ENCODE measurements at regions not wholly inside any gene's neighbourhood (a gene's known extent, or its start where the extent isn't known, plus 50 kb on each side); places are given as distances from the start of the nearest gene placed in this dataset.
A peak's percentile ranks its signal among the peaks of the same experiment; 100 is the strongest.

- Histone ChIP-seq H3K9me3 (ENCODE audit: control insufficient read depth, low read depth, low read length) (peaks cover 3% of the 10 kb centered on the region), H3K27me3 (ENCODE audit: control insufficient read depth, insufficient read depth, low read length) (peaks cover 26% of the 10 kb centered on the region), H3K4me3 (ENCODE audit: low read length) (no peak overlapping the region), H3K36me3 (ENCODE audit: control insufficient read depth, insufficient read depth, low read length) (no peaks in the 10 kb centered on the region), H3K27ac (ENCODE audit: low read length) (no peak overlapping the region), H3K4me1 (ENCODE audit: control insufficient read depth, insufficient read depth, low read length) (peaks cover 3% of the 10 kb centered on the region)
- no peak for DNase-seq
- WGBS (ENCODE audit: insufficient coverage, low lambda C conversion rate): no CpG with 5 or more reads among the region's 3 CpGs
Observed at GRCh38 chr6:41419385-41419784, 84.0 kb downstream of the NCR2 start.

DNA sequence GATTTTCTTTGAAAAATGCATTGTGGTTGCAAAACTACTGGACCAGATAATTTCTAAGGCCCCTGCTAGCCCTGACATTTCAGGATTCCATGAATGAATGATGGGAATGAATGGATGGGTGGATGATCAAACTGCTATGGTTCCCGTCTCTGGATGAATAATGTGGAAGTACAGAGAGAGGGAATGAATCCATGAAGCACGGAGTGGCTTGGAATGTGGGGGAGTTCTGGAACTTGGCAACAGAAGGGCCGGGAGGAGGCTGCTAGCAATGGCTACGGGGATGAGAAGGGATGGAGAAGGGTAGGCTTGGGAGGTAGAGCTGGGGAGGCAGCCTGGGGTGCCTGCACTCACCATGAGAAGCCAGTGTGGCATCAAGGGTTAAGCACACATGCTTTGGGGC, 84.8 kb downstream of the NCR2 start:
- Histone ChIP-seq H3K9me3 (ENCODE audit: control insufficient read depth, low read depth, low read length) (peaks cover 3% of the 10 kb centered on the region), H3K36me3 (ENCODE audit: control insufficient read depth, insufficient read depth, low read length) (no peaks in the 10 kb centered on the region), H3K27ac (ENCODE audit: low read length) (no peak overlapping the region), H3K27me3 (ENCODE audit: control insufficient read depth, insufficient read depth, low read length) (peaks cover 18% of the 10 kb centered on the region), H3K4me1 (ENCODE audit: control insufficient read depth, insufficient read depth, low read length) (peaks cover 7% of the 10 kb centered on the region), H3K4me3 (ENCODE audit: low read length) (no peak overlapping the region)
- no peak for DNase-seq
- WGBS (ENCODE audit: insufficient coverage, low lambda C conversion rate): 94% methylated on average over 3 of the region's 4 CpGs

DNA sequence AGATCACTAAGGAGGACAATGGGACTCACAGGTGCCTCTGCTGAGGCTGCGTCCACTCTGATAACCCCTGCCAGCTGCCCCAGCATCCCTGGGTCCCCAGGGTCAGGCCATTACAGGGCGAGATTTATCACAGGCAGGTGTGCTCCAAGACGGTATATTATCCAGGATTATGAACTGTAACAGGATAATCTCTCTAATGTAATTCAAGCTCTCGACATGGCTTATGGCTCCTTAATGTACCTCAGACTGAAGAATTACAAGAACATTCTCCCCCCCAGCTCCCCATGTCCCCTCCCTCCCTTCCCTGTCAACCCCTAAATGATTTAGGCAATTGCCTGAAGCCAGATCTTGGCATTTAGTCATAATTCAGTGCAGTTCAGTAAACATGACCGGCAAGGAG, 86.8 kb downstream of the NCR2 start:
- DNase-seq: no peak
- no CpG with 5 or more reads among the region's 5 CpGs for WGBS (ENCODE audit: insufficient coverage, low lambda C conversion rate)
- Histone ChIP-seq H3K27ac (ENCODE audit: low read length) (no peak overlapping the region), H3K4me1 (ENCODE audit: control insufficient read depth, insufficient read depth, low read length) (peaks cover 15% of the 10 kb centered on the region), H3K9me3 (ENCODE audit: control insufficient read depth, low read depth, low read length) (peaks cover 3% of the 10 kb centered on the region), H3K27me3 (ENCODE audit: control insufficient read depth, insufficient read depth, low read length) (peaks cover 14% of the 10 kb centered on the region), H3K4me3 (ENCODE audit: low read length) (no peak overlapping the region), H3K36me3 (ENCODE audit: control insufficient read depth, insufficient read depth, low read length) (no peaks in the 10 kb centered on the region)

- no peak overlapping the region for H3K27ac ChIP-seq (ENCODE audit: low read length)
- H3K36me3 ChIP-seq (ENCODE audit: control insufficient read depth, insufficient read depth, low read length): no peaks in the 10 kb centered on the region
- H3K4me3 ChIP-seq (ENCODE audit: low read length): no peak overlapping the region
- H3K27me3 ChIP-seq (ENCODE audit: control insufficient read depth, insufficient read depth, low read length): peaks cover 16% of the 10 kb centered on the region
- DNase-seq: no peak
- H3K4me1 ChIP-seq (ENCODE audit: control insufficient read depth, insufficient read depth, low read length): peaks cover 19% of the 10 kb centered on the region
- peaks cover 3% of the 10 kb centered on the region for H3K9me3 ChIP-seq (ENCODE audit: control insufficient read depth, low read depth, low read length)
Observed at GRCh38 chr6:41423002-41423401, 87.6 kb downstream of the NCR2 start.

DNA sequence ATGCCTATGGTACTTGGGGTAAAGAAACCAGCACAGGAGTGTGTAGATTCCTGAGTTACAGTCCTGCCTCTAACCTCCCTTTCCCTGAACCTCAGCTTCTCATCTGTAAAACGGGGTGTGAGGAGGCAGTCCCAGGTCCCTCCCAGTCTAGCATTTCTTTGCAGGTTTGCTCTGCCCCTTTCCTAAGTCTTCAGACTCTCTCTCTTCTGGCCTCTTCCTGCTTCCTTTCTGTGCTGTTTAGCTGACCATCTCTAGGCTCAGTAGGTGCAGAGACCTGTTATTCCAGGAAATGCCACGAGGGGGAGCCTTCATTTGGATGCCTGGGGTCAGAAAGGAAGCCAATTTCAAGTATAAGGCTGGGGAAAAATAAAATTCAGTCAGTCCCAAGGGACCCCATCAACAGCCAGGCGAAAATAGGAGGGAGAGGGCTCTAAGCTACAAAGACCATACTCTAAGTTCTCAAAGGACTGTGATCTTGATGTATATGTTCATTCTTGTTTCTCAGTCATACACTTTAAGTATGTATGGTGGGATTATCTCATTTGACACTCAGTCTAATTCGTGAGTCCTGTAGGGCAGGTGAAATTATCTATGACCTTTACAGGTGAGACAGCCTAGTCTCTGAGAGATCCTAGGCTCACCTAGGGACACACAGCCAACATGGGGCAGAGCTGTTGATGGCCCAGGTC, 89.1 kb downstream of the NCR2 start:
- H3K4me1 ChIP-seq (ENCODE audit: control insufficient read depth, insufficient read depth, low read length): peaks cover 26% of the 10 kb centered on the region
- H3K27me3 ChIP-seq (ENCODE audit: control insufficient read depth, insufficient read depth, low read length): peaks cover 18% of the 10 kb centered on the region
- no peak overlapping the region for H3K4me3 ChIP-seq (ENCODE audit: low read length)
- DNase-seq: peak; percentile 62 to 74
- WGBS (ENCODE audit: insufficient coverage, low lambda C conversion rate): no CpG with 5 or more reads among the region's 4 CpGs
- no peaks in the 10 kb centered on the region for H3K9me3 ChIP-seq (ENCODE audit: control insufficient read depth, low read depth, low read length)
- H3K27ac ChIP-seq (ENCODE audit: low read length): no peak overlapping the region
- H3K36me3 ChIP-seq (ENCODE audit: control insufficient read depth, insufficient read depth, low read length): no peaks in the 10 kb centered on the region

- no peak for DNase-seq
- no peak overlapping the region for H3K4me3 ChIP-seq (ENCODE audit: low read length)
- H3K27me3 ChIP-seq (ENCODE audit: control insufficient read depth, insufficient read depth, low read length): peaks cover 18% of the 10 kb centered on the region
- no peaks in the 10 kb centered on the region for H3K36me3 ChIP-seq (ENCODE audit: control insufficient read depth, insufficient read depth, low read length)
- no peak overlapping the region for H3K27ac ChIP-seq (ENCODE audit: low read length)
- WGBS (ENCODE audit: insufficient coverage, low lambda C conversion rate): 100% methylated on average over 1 of the region's 1 CpG
- H3K4me1 ChIP-seq (ENCODE audit: control insufficient read depth, insufficient read depth, low read length): peaks cover 29% of the 10 kb centered on the region
- no peaks in the 10 kb centered on the region for H3K9me3 ChIP-seq (ENCODE audit: control insufficient read depth, low read depth, low read length)
Observed at GRCh38 chr6:41425511-41425910, 90.1 kb downstream of the NCR2 start.

- no peaks in the 10 kb centered on the region for H3K9me3 ChIP-seq (ENCODE audit: control insufficient read depth, low read depth, low read length)
- H3K27ac ChIP-seq (ENCODE audit: low read length): peak overlapping the region; percentile 22
- peaks cover 18% of the 10 kb centered on the region for H3K27me3 ChIP-seq (ENCODE audit: control insufficient read depth, insufficient read depth, low read length)
- H3K4me1 ChIP-seq (ENCODE audit: control insufficient read depth, insufficient read depth, low read length): peaks cover 33% of the 10 kb centered on the region
- no CpG with 5 or more reads among the region's 16 CpGs for WGBS (ENCODE audit: insufficient coverage, low lambda C conversion rate)
- H3K4me3 ChIP-seq (ENCODE audit: low read length): no peak overlapping the region
- H3K36me3 ChIP-seq (ENCODE audit: control insufficient read depth, insufficient read depth, low read length): no peaks in the 10 kb centered on the region
- DNase-seq: peak in 1 of 2 donors; percentile 44
Observed at GRCh38 chr6:41426438-41426851, 91.0 kb downstream of the NCR2 start.

DNA sequence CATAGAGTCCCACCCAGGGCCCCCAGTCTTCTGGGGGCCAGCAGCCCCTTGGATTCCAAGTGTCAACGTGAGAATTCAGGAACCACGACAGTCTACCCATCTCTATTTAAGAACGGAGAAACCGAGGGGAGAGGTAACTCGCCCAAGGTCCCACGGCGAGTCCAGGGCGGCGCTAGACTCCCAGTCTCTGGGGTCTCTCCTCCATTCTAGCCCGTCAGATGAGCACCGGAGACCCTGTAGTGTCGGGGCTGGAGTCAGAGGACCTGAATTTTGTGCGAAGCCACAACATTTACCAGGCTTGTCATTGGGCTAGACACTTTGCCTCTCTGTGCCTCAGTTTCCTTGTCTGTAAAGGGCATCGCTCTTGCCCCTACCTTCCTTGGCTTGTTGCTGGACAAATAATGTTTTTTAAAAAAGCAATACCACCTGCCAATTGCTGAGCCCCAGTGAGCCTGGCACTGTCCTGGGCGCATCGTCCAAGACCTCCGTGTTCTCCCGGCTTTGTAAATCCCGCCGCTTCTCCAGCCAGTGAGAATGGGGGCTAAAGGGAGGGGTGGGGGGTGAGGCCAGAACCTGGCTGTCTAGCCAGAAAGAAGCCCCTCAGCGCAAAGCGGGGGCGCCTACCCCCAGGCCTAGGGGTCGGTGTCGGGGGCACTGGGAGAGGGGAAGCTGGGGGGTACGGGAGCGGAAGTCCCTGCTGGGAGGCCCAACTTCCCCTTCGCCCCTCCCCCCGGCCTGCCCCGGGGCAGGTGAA, 91.7 kb downstream of the NCR2 start:
- H3K27me3 ChIP-seq (ENCODE audit: control insufficient read depth, insufficient read depth, low read length): peaks cover 18% of the 10 kb centered on the region
- no CpG with 5 or more reads among the region's 30 CpGs for WGBS (ENCODE audit: insufficient coverage, low lambda C conversion rate)
- H3K4me3 ChIP-seq (ENCODE audit: low read length): peak overlapping the region; percentile 40
- no peaks in the 10 kb centered on the region for H3K9me3 ChIP-seq (ENCODE audit: control insufficient read depth, low read depth, low read length)
- DNase-seq: no peak
- H3K27ac ChIP-seq (ENCODE audit: low read length): peak overlapping the region; percentile 22
- peaks cover 38% of the 10 kb centered on the region for H3K4me1 ChIP-seq (ENCODE audit: control insufficient read depth, insufficient read depth, low read length)
- H3K36me3 ChIP-seq (ENCODE audit: control insufficient read depth, insufficient read depth, low read length): no peaks in the 10 kb centered on the region

DNA sequence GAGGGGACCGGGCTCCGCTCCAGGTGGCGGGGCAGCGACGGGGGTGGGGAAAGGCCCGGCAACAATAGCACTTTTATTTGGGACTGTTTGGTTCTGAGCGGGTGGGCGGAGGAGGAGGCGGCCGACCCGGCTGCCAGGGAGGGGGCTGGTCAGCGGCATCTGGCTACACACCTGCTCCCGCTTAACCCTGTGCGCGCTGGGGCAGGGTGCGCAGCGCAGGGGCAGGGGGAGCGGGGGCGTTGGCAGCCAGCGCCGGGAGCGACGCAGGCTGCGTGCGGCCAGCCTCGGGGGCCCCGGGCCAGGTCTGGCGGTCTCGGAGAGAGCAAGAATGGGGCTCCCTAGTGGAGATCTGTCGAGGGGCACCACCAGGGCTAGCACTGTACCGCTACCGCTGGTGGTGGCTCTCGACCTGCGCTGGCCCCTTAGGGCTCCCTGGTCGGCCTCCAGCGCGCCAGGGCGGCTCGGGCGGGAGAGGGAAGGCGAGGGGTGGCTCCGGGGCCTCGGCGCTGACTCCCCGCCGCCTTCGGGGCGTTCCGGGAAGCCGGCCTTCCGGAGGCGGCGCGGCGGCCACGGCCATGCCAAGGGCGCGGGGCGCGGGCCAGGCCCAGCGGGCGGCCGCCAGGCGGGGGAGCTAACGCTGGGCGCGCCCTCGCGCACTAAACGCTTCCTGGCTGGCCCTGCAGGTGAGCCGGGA, 92.4 kb downstream of the NCR2 start:
- Histone ChIP-seq H3K27ac (ENCODE audit: low read length) (no peak overlapping the region), H3K4me1 (ENCODE audit: control insufficient read depth, insufficient read depth, low read length) (peaks cover 45% of the 10 kb centered on the region), H3K4me3 (ENCODE audit: low read length) (peak overlapping the region; percentile 40), H3K27me3 (ENCODE audit: control insufficient read depth, insufficient read depth, low read length) (peaks cover 18% of the 10 kb centered on the region), H3K36me3 (ENCODE audit: control insufficient read depth, insufficient read depth, low read length) (no peaks in the 10 kb centered on the region), H3K9me3 (ENCODE audit: control insufficient read depth, low read depth, low read length) (no peaks in the 10 kb centered on the region)
- no CpG with 5 or more reads among the region's 71 CpGs for WGBS (ENCODE audit: insufficient coverage, low lambda C conversion rate)
- DNase-seq: peak in 1 of 2 donors; percentile 75

- Histone ChIP-seq H3K27me3 (ENCODE audit: control insufficient read depth, insufficient read depth, low read length) (peaks cover 18% of the 10 kb centered on the region), H3K4me3 (ENCODE audit: low read length) (peak overlapping the region; percentile 27), H3K27ac (ENCODE audit: low read length) (peak overlapping the region; percentile 50), H3K4me1 (ENCODE audit: control insufficient read depth, insufficient read depth, low read length) (peaks cover 45% of the 10 kb centered on the region), H3K36me3 (ENCODE audit: control insufficient read depth, insufficient read depth, low read length) (no peaks in the 10 kb centered on the region), H3K9me3 (ENCODE audit: control insufficient read depth, low read depth, low read length) (no peaks in the 10 kb centered on the region)
- peak in 1 of 2 donors; percentile 38 for DNase-seq
- 0% methylated on average over 3 of the region's 35 CpGs for WGBS (ENCODE audit: insufficient coverage, low lambda C conversion rate)
Observed at GRCh38 chr6:41428336-41428995, 93.1 kb downstream of the NCR2 start.
